ENCODE measurements at regions not wholly inside any gene's neighbourhood (a gene's known extent, or its start where the extent isn't known, plus 50 kb on each side); places are given as distances from the start of the nearest gene placed in this dataset.

DNA sequence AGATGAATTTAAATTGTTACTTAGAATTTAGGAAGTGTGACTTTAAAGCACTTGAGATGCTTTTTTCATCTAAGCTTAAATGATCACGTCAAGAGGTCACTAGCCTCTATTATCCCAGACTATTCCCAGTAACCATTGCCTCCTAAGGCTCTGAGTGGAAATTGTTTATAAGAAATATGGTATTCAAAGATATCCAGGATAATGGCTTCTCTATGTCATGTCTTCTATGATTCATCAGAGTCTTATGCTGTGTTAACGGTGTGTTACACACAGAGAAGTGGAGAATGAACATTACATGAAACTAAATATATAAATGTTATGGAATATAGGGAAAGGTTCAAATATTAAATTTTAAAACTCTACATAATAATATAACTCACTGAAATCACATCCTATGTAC, 79.8 kb upstream of the NBEA start:
- H3K9ac ChIP-seq (ENCODE audit: low read depth in 1 of 2, low read length in 2 of 2): no peak overlapping the region
- no peaks in the 10 kb centered on the region for H3K36me3 ChIP-seq (ENCODE audit: control insufficient read depth in 4 of 4, insufficient read depth in 3 of 4, low read depth in 1 of 4, low read length in 3 of 4)
- H3K9me3 ChIP-seq (ENCODE audit: control insufficient read depth in 4 of 4, low read length in 3 of 4): no peaks in the 10 kb centered on the region
- H3K27me3 ChIP-seq (ENCODE audit: control insufficient read depth in 4 of 4, insufficient read depth in 4 of 4, low read length in 3 of 4): no peaks in the 10 kb centered on the region
- H3K4me3 ChIP-seq (ENCODE audit: low read depth in 1 of 3, low read length in 3 of 3): no peak overlapping the region
- TF ChIP-seq FOXA2 (IDR thresholded peaks at IDR 0.05) (no peak), RAD21 (IDR thresholded peaks at IDR 0.05) (no peak), YY1 (IDR thresholded peaks at IDR 0.05) (no peak), RXRA (IDR thresholded peaks at IDR 0.05) (no peak), FOXA1 (IDR thresholded peaks at IDR 0.05) (no peak), TAF1 (conservative IDR thresholded peaks at IDR 0.05) (no peak)
- TF ChIP-seq, protein P1, sequence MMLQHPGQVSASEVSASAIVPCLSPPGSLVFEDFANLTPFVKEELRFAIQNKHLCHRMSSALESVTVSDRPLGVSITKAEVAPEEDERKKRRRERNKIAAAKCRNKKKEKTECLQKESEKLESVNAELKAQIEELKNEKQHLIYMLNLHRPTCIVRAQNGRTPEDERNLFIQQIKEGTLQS (IDR thresholded peaks at IDR 0.05): no peak
- TF ChIP-seq, protein P2, sequence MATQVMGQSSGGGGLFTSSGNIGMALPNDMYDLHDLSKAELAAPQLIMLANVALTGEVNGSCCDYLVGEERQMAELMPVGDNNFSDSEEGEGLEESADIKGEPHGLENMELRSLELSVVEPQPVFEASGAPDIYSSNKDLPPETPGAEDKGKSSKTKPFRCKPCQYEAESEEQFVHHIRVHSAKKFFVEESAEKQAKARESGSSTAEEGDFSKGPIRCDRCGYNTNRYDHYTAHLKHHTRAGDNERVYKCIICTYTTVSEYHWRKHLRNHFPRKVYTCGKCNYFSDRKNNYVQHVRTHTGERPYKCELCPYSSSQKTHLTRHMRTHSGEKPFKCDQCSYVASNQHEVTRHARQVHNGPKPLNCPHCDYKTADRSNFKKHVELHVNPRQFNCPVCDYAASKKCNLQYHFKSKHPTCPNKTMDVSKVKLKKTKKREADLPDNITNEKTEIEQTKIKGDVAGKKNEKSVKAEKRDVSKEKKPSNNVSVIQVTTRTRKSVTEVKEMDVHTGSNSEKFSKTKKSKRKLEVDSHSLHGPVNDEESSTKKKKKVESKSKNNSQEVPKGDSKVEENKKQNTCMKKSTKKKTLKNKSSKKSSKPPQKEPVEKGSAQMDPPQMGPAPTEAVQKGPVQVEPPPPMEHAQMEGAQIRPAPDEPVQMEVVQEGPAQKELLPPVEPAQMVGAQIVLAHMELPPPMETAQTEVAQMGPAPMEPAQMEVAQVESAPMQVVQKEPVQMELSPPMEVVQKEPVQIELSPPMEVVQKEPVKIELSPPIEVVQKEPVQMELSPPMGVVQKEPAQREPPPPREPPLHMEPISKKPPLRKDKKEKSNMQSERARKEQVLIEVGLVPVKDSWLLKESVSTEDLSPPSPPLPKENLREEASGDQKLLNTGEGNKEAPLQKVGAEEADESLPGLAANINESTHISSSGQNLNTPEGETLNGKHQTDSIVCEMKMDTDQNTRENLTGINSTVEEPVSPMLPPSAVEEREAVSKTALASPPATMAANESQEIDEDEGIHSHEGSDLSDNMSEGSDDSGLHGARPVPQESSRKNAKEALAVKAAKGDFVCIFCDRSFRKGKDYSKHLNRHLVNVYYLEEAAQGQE (IDR thresholded peaks at IDR 0.05): no peak
- TF ChIP-seq, protein P3, sequence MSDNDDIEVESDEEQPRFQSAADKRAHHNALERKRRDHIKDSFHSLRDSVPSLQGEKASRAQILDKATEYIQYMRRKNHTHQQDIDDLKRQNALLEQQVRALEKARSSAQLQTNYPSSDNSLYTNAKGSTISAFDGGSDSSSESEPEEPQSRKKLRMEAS (IDR thresholded peaks at IDR 0.05): no peak
- no peaks in the 10 kb centered on the region for H3K4me1 ChIP-seq (ENCODE audit: control insufficient read depth in 4 of 4, insufficient read depth in 4 of 4, low read length in 3 of 4)
- 83% methylated on average over 2 of the region's 2 CpGs for WGBS
- H3K27ac ChIP-seq (ENCODE audit: low read depth in 1 of 2, low read length in 2 of 2): no peak overlapping the region
- DNase-seq (ENCODE audit: low spot score): no peak

DNA sequence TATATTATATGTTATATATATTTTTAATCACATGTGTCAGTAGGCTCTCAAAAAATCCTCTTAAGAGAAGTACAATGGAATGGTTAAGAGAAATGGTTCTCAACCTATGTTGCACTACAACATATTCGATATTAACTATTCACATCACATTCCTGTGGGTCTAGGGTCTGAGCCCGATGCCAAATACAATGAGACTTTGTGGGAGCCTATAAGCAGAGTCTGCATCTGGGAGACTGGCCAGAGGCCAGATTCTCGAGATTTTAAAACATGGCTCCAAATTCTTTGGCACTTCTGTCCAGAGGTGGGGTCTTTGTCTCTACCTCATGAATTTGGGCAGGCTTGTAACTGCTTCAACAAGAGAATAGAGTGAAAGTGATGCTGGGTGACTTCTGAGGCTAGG, 79.4 kb upstream of the NBEA start:
- Histone ChIP-seq H3K9ac (ENCODE audit: low read depth in 1 of 2, low read length in 2 of 2) (no peak overlapping the region), H3K27ac (ENCODE audit: low read depth in 1 of 2, low read length in 2 of 2) (no peak overlapping the region), H3K36me3 (ENCODE audit: control insufficient read depth in 4 of 4, insufficient read depth in 3 of 4, low read depth in 1 of 4, low read length in 3 of 4) (no peaks in the 10 kb centered on the region), H3K27me3 (ENCODE audit: control insufficient read depth in 4 of 4, insufficient read depth in 4 of 4, low read length in 3 of 4) (no peaks in the 10 kb centered on the region), H3K9me3 (ENCODE audit: control insufficient read depth in 4 of 4, low read length in 3 of 4) (no peaks in the 10 kb centered on the region), H3K4me3 (ENCODE audit: low read depth in 1 of 3, low read length in 3 of 3) (no peak overlapping the region), H3K4me1 (ENCODE audit: control insufficient read depth in 4 of 4, insufficient read depth in 4 of 4, low read length in 3 of 4) (no peaks in the 10 kb centered on the region)
- TF ChIP-seq, protein P4, sequence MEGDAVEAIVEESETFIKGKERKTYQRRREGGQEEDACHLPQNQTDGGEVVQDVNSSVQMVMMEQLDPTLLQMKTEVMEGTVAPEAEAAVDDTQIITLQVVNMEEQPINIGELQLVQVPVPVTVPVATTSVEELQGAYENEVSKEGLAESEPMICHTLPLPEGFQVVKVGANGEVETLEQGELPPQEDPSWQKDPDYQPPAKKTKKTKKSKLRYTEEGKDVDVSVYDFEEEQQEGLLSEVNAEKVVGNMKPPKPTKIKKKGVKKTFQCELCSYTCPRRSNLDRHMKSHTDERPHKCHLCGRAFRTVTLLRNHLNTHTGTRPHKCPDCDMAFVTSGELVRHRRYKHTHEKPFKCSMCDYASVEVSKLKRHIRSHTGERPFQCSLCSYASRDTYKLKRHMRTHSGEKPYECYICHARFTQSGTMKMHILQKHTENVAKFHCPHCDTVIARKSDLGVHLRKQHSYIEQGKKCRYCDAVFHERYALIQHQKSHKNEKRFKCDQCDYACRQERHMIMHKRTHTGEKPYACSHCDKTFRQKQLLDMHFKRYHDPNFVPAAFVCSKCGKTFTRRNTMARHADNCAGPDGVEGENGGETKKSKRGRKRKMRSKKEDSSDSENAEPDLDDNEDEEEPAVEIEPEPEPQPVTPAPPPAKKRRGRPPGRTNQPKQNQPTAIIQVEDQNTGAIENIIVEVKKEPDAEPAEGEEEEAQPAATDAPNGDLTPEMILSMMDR (IDR thresholded peaks at IDR 0.05; ENCODE audit: low read depth, low read length, missing input control): no peak
- 69% methylated on average over 3 of the region's 3 CpGs for WGBS
- DNase-seq (ENCODE audit: low spot score): no peak

DNA sequence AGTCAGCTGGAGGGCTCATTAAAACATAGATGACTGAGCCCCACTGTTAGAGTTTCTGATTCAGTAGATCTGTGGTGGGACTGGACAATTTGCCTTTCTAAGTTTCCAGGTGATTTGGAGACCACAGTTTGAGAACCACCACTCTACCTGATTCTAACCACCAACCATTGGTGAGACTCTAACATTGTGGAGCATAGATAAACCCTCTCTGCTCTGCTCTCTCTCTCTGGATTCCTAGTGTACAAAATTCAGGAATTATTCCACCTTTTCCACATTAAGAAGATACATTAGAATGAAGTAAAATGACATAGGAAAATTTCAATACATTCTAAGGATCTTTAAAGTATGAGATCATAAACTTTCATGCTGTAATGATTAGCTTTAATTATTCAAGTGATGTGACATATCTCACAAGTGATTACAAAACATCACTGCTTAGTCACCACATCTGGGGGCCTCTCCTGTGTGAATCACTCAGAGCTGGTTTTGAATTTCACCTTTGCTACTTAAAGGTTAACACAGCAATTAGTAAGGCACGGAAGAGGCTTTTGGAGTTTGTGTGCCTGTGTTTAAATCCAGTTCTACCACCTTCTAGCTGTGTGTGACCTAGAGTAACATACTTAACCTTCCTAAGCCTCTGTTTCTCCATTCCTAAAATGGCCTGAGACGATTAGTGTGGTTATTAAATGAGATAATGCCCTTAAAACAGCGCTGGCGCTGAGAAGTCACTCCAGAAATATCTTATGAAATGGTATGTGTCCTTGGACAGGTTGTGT, 78.5 kb upstream of the NBEA start:
- WGBS: 78% methylated on average over 4 of the region's 4 CpGs
- H3K27me3 ChIP-seq (ENCODE audit: control insufficient read depth in 4 of 4, insufficient read depth in 4 of 4, low read length in 3 of 4): no peaks in the 10 kb centered on the region
- no peak overlapping the region for H3K9ac ChIP-seq (ENCODE audit: low read depth in 1 of 2, low read length in 2 of 2)
- H3K9me3 ChIP-seq (ENCODE audit: control insufficient read depth in 4 of 4, low read length in 3 of 4): no peaks in the 10 kb centered on the region
- no peak overlapping the region for H3K27ac ChIP-seq (ENCODE audit: low read depth in 1 of 2, low read length in 2 of 2)
- H3K4me1 ChIP-seq (ENCODE audit: control insufficient read depth in 4 of 4, insufficient read depth in 4 of 4, low read length in 3 of 4): no peaks in the 10 kb centered on the region
- no peak overlapping the region for H3K4me3 ChIP-seq (ENCODE audit: low read depth in 1 of 3, low read length in 3 of 3)
- H3K36me3 ChIP-seq (ENCODE audit: control insufficient read depth in 4 of 4, insufficient read depth in 3 of 4, low read depth in 1 of 4, low read length in 3 of 4): no peaks in the 10 kb centered on the region
- no peak for DNase-seq (ENCODE audit: low spot score)
- TF ChIP-seq RXRA (IDR thresholded peaks at IDR 0.05) (no peak), EGR1 (IDR thresholded peaks at IDR 0.05; ENCODE audit: low read depth in 2 of 2) (no peak), RAD21 (IDR thresholded peaks at IDR 0.05) (no peak), FOXA1 (IDR thresholded peaks at IDR 0.05) (no peak), JUND (IDR thresholded peaks at IDR 0.05) (no peak), SP1 (IDR thresholded peaks at IDR 0.05) (no peak), TAF1 (conservative IDR thresholded peaks at IDR 0.05) (no peak), FOXA2 (IDR thresholded peaks at IDR 0.05) (no peak), NR2F2 (IDR thresholded peaks at IDR 0.05) (no peak), HNF4A (conservative IDR thresholded peaks at IDR 0.05) (no peak), YY1 (IDR thresholded peaks at IDR 0.05) (no peak)
- TF ChIP-seq, protein P1 (IDR thresholded peaks at IDR 0.05): no peak
- TF ChIP-seq, protein P2 (IDR thresholded peaks at IDR 0.05): no peak

Data from liver (tissue), 8 donors.